ENCODE measurements at regions not wholly inside any gene's neighbourhood (a gene's known extent, or its start where the extent isn't known, plus 50 kb on each side); places are given as distances from the start of the nearest gene placed in this dataset.

DNA sequence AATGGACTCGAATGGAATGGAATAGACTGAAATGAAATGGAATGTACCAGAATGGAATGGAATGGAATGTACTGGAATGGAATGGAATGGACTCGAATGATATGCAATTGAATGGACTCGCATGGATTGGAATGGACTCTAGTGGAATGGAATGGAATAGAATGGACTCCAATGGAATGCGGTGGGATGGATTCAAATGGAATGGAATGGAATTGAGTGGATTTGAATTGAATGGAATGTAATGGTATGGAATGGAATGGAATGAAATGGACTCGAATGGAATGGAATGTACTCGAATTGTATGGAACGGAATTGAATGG, 99.6 kb upstream of the FBXO28 start:
- TF ChIP-seq CTCF (IDR thresholded peaks at IDR 0.05) (no peak), POLR2A (IDR thresholded peaks at IDR 0.05) (no peak)

All from Peyer's patch (tissue), 4 donors.